HEK293T (cell line): ENCODE measurements at regions not wholly inside any gene's neighbourhood (a gene's known extent, or its start where the extent isn't known, plus 50 kb on each side); places are given as distances from the start of the nearest gene placed in this dataset.

Source experiments
- ARNT ChIP-seq: fragments of 450-650 bp; IDR thresholded peaks from 2 replicates; pipeline ENCODE4 v1.6.1; 2017; ENCODE audit warnings: mild to moderate bottlenecking
- BHLHE40 ChIP-seq: fragments of 450-650 bp; IDR thresholded peaks from 2 replicates; pipeline ENCODE4 v1.6.1; 2016; ENCODE audit warnings: mild to moderate bottlenecking, moderate library complexity, borderline replicate concordance
- CTBP1 ChIP-seq: fragments of 450-650 bp; IDR thresholded peaks from 2 replicates; pipeline ENCODE4 v1.6.1; 2016; ENCODE audit warnings: borderline replicate concordance
- ELF4 ChIP-seq: fragments of 450-650 bp; IDR thresholded peaks from 2 replicates; pipeline ENCODE4 v1.6.1; 2017; ENCODE audit warnings: antibody characterized with exemption
- FOXA1 ChIP-seq: fragments of 450-650 bp; IDR thresholded peaks from 2 replicates; pipeline ENCODE4 v1.6.1; 2016; ENCODE audit warnings: mild to moderate bottlenecking
- FOXK2 ChIP-seq: fragments of 450-650 bp; IDR thresholded peaks from 2 replicates; pipeline ENCODE4 v1.6.1; 2016; ENCODE audit warnings: mild to moderate bottlenecking
- HDGF ChIP-seq: fragments of 450-650 bp; IDR thresholded peaks from 2 replicates; pipeline ENCODE4 v1.6.1; 2017; ENCODE audit warnings: antibody characterized with exemption, borderline replicate concordance
- LEF1 ChIP-seq: fragments of 450-650 bp; IDR thresholded peaks from 2 replicates; pipeline ENCODE4 v1.6.1; 2017; ENCODE audit warnings: mild to moderate bottlenecking, borderline replicate concordance
- NFRKB ChIP-seq: fragments of 450-650 bp; IDR thresholded peaks from 2 replicates; pipeline ENCODE4 v1.6.1; 2016; ENCODE audit warnings: mild to moderate bottlenecking, moderate library complexity
- PKNOX1 ChIP-seq: fragments of 450-650 bp; IDR thresholded peaks from 2 replicates; pipeline ENCODE4 v1.6.1; 2016
- SP1 ChIP-seq: fragments of 450-650 bp; IDR thresholded peaks from 2 replicates; pipeline ENCODE4 v1.6.1; 2017
- SUZ12 ChIP-seq: fragments of 450-650 bp; IDR thresholded peaks from 2 replicates; pipeline ENCODE4 v1.6.1; 2016; ENCODE audit warnings: mild to moderate bottlenecking
- TARDBP ChIP-seq: fragments of 450-650 bp; IDR thresholded peaks from 2 replicates; pipeline ENCODE4 v1.6.1; 2016
- ZNF384 ChIP-seq: fragments of 450-650 bp; IDR thresholded peaks from 2 replicates; pipeline ENCODE4 v1.6.1; 2016

GRCh38 chr4:19408490-19408889, 843.2 kb upstream of the SLIT2 start:
- TF ChIP-seq FOXA1 = no peak
- no peak for TF ChIP-seq LEF1
- TF ChIP-seq ARNT = no peak
- no peak for TF ChIP-seq SP1
- TF ChIP-seq CTBP1 = no peak
- TF ChIP-seq HDGF = no peak
- TF ChIP-seq ZNF384 = no peak
- TF ChIP-seq ELF4 = no peak
- no peak for TF ChIP-seq SUZ12
- no peak for TF ChIP-seq PKNOX1
- TF ChIP-seq TARDBP = no peak
- TF ChIP-seq BHLHE40 = no peak
- TF ChIP-seq NFRKB = no peak
- TF ChIP-seq FOXK2 = no peak
